NT2/D1 (cell line): ENCODE measurements at regions not wholly inside any gene's neighbourhood (a gene's known extent, or its start where the extent isn't known, plus 50 kb on each side); places are given as distances from the start of the nearest gene placed in this dataset.

ENCODE experiments used
- SUZ12 ChIP-seq: IDR thresholded peaks from 2 replicates; pipeline ENCODE4 v1.6.1; 2011; ENCODE audit not compliant: insufficient read length, insufficient read depth; ENCODE audit errors: extremely low read depth
- ZNF274 ChIP-seq: IDR thresholded peaks from 2 replicates; pipeline ENCODE4 v1.6.1; 2011; ENCODE audit warnings: mild to moderate bottlenecking, low read depth, low read length

DNA sequence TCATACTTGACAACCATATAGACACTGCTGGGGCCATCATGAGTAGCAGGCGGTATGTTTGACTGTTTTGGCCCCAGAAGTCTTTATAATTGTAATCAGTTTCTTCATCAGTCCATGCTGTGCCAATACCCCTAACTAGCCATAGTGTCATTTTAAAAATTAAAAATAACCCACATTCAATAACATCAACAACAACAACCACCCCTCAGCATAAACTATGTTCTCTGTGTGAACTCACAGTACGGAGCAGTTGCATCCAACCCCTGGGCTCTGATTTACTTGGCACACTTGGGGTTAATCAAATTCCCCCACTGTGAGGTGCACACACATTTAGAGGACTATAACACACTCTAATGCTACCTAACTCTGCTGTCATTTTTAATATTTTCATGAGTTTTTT, 553.7 kb downstream of the USP25 start:
- TF ChIP-seq SUZ12, result no peak
- TF ChIP-seq ZNF274, result no peak
